GM19328 (cell line): ENCODE measurements at regions not wholly inside any gene's neighbourhood (a gene's known extent, or its start where the extent isn't known, plus 50 kb on each side); places are given as distances from the start of the nearest gene placed in this dataset.
A peak's percentile ranks its signal among the peaks of the same experiment; 100 is the strongest.

Source experiments
- ATAC-seq: cut with Tn5 transposase; IDR thresholded peaks from one replicate; pipeline ENCODE4 v1.9.1; 2021; ENCODE audit warnings: mild to moderate bottlenecking, moderate library complexity; ENCODE audit not compliant: unreplicated experiment

DNA sequence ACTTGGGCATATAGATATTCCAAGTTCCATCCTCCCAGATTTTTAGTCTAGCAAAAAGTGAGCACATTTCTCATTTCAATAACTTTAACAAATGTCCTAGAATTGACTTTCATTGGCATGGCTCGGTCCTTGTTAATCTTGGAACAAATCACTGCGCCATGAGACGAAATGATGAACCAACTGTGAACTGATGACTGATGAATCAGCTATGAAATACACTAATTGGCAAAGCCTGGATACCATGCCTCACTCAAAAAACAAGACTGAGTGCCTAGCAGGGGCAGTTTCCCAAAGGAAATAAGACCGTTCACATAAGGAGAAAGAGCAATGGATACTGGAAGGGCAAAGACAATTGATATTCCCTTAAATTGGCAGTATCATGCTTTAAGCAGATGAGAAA lies 248.6 kb upstream of the VEGFC start:
- ATAC-seq, result no peak

DNA sequence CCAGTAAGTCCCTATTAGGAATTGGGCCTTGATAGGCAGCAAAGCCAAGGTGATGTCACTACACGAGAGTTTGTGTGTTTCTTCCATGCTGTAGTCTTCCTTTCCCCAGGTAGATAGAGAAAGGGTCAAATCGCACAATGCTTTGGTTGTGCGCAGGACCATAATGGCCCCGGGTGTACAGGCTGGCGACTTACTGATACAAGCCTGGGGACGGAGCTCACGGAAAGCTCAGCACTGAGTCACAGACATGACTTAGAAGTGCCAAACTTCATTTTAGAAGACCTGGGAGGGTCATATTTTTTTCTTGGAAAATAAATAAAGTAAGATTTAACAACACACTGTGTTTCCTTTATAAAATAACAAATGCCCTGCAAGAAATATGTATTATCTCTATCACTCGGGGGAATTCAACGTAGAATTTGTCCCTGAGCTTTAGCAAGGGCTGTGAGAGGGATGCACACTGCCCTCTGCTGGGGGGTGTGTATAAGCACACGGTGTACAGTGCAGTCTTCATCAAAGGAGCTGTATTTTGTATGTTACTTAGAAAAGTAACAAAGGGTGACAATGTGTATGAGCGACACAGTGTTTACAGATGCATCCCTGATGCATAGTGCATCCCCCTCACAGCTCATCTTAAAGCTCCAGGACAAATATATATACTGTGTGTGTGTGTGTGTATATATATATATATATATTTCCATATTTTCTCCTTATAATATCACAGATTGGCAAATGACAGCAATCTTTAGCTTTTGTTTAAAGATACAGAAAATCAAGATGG lies 254.5 kb upstream of the VEGFC start:
- ATAC-seq, result peak; percentile 80

DNA sequence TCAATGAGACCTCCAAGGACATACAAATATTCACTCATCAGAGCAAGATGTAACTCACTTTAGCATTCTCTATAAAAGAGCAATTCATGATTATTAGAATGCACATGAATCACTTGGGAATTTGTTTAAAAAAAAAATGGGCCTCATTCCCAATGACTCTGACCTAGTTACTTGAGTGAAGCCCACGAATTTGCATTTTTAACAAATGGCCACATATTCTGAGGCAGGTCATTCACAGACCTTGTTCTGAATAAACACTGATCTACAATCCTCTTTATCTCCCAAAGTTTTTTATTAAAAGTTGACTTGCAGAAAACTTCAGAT lies 255.1 kb upstream of the VEGFC start:
- no peak for ATAC-seq

DNA sequence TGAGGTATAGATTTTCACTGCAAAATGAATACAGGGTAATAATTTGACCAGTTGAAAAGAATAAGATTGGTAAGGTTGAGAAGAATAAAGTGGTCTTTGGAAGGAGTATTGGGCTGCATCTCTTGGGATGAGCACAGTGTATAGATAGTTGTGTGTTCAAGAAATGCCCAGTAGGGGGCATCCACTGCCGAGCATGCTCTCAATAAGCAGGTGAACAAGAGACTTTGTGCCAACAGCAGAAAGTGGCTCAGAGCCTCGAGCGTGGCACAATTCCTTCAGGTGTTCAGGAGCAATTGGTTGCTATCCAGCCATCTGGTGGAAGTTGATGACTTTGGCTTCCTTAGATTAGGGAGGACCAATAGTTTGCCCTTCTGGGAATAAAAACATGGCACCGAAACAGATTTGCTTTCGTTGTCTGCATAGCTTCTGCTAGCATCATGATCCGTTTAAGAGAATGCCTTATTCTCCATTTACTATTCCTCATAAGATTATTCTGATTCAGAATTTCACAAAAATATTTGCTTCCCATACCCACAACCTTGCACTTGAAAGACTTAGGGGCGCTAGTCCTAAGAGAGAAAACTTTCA lies 258.1 kb upstream of the NEIL3 start:
- ATAC-seq, result peak; percentile 88

DNA sequence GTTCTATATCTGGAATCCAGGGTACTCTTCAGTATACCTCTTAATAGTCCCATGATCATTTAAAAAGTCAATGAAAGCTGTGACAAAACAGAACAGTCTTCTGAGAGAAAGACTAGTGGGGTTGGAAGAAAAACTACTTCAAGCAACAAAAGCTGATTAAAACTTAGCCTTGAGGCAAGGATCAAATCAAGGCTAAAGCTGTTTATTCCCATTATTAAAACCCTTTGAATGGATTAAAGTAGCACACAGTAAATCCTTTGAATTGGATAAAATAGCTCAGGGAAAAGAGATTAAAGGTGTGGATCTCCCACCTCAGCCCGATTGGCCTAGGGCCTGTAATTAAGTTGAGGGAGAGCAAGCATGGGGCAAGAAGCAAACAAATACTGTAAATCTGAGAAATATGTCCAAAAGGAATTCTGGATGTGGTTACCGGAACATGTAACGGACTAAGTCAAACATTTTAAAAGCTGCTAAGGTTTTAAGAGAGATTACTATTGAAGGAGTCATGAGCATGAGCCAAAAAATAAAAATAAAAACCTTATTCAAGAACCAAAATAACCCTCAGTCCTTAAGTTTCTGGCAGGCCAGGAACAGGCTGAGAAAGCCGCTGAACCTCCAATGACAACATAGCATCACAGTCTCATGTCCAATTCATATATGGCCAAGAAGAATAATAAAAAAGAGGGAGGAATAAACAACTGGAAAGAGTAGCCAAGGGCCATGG lies 257.3 kb upstream of the NEIL3 start:
- ATAC-seq, result no peak

DNA sequence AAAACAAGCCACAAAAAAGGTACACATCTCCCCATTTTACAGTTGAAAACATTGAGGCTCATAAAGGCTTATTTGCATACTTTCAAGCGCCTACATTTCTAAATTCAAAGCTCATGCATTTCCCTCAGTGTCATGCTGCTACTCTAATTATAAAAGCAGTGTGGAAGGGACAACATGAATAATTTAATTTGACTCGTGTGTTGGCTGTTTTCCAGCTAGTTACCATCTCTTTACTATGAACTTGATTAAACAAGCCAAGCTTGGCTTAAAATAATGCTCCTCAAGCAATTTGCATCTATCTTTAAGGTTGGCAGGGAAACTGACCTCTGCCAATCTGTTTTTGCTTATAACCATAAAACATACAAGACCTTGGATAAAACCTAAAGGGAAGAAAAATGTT lies 252.5 kb upstream of the NEIL3 start:
- no peak for ATAC-seq

DNA sequence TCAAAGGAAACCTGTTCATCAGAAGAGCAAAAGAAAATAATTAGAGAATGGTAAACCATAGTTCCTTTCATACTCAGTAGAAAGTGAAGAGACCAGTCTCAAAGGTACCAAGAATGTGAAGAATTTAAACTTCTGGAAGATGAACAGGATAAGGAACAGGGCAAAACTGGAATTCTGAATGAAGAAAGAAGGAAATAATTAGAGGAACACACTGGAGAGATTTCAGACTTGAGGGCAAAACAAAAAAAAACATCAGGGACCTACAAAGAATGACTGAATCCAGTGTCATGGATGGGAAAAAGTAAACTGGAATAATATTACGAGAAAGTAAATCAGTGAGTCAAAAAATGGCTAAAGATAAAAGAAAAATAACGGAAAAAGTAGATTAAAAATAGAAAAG lies 245.6 kb upstream of the NEIL3 start:
- no peak for ATAC-seq

DNA sequence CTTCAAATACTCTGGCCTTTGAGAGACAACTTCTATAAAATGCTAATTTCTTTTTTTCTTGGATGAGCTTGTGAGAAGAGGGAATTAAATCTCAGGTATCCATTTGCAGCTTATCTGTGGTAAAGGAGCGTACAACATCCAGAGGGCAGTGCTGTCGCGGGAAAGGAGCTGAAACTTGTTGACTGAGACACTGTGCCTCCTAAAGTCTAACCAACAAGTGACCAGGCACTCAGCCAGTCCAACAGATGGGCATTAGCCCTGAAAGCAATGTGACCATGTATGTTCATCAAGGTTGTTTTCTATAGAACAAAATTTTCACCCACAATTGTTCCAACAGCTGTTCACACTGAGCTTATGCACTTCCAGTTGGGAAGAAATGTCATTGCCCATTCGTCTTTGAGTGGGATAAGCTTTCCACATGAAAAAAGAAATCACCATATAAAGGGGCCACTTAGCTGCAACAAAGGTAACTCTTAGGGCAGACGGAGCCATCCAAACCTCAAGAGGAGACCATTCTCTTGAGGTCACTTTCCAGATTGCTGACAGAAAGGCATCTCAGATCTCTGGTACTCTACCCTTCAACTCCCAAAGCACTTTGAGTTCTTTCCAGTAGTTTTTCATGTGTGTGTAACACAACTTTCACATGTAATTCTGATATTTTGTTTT lies 244.8 kb upstream of the NEIL3 start:
- no peak for ATAC-seq

DNA sequence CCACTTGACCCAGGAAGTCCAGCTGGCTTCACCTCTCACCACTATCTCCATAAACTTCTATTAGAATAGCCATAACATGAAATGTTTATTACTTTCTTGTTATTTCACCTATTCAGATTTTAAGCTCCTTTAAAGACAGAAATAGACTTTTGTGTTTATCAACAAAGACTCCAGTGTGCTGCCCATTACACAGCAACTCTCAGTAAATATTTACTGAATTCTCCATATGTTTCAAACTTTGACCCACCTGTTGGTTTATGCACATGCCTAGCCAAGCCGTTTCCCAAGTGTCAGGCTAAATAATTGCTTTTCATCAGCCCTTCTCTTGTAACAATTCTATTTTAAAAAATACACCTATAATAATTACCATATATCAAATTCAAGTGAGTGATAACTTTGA lies 242.9 kb upstream of the NEIL3 start:
- ATAC-seq, result no peak

DNA sequence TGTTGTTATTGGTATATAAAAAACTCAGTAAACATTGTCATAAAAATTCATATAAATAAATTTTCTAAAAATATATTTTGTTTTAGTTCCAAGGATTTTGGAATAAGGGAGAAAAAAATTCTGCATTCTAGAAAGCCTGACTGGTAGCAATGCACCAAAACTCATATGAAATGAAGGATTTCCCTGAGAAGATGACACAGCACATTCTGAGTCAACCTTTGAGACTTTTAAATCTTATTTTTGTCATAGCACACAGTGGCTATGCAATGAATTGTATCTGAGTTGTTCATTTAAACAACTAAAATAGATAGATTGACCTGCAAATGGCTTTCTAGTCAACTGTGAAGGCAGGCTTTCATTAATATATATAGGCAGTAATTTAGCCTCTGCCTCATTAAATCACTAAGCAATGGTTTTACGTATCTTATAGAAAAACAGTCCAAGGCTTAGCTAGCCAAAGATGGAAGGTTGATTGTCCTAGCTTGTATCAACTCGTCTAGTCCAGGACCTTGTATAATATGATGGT lies 239.1 kb upstream of the NEIL3 start:
- ATAC-seq, result no peak

DNA sequence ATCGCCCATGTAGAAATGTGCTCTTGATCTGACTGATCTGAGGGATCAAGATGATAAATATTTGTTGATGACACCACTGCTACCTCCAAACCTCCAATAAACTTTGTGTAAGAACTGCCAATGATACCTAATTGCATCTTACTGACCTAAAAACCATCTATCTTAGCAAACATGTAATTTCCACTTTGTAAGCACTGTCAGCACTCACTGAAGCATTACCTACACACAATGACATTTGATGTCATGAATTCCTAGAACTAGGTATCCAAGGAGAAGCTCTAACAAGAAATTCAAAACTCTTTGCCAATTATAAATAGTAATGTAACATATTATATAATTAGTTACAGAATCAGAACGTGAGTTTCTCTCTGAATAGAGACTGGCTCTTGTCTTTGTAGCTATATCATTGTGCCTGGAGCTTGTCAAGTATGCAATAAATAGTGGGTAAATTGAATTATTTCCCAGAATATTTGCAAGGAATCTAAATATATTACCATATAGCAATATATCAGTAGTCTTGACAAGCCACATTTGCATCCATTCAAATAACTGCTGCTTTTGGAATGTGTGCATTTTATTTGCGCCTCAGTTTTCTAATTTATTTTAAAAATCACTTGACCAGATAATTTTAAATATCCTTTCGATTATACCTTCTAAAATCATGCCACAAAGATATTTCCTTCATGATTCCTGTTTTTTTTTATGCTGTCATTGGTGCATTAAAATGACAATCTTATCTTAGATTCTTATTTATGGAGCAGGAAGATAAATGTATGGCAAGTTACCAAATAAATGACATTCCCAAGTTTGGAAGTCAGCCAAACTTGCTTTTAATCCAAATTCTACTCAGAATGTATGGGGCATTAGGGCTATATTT lies 232.3 kb upstream of the NEIL3 start:
- ATAC-seq, result no peak

DNA sequence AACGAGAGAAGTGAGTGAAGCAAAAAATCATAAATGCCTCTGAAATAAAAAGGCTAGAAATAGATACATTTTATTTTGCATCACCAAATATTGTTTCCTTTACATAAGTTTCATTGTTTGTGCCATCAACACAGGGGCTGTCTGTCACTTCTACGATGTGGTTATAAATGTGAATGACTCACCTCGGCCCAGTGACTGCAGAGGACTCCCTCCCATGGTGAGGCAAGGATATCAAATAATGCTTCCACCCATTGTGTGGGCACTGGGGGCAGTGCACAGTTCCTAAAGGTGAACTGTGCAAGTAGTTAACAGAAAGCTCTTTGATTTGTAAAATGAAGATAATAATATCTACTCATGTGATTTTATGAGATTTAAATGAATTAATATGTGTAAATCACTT lies 230.3 kb upstream of the NEIL3 start:
- no peak for ATAC-seq

DNA sequence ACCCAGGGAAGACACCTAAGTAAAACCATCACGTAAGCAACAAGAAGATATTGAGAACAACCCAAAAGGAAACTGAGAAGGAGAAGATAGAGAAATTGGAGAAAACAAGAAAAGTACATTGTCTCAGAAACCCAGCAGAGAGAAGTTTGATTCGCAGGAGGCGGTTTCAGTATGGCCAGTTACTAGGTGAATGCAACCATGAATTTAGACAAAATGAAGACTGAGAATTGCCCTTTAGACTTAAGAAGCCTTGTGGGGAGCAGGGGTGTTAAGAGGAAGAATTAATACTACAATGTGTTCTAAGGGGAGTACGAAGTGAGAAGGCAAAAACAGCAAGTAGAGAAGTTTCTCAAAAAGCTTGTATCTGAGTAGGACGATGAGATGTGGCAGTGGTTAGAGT lies 229.3 kb upstream of the NEIL3 start:
- no peak for ATAC-seq

DNA sequence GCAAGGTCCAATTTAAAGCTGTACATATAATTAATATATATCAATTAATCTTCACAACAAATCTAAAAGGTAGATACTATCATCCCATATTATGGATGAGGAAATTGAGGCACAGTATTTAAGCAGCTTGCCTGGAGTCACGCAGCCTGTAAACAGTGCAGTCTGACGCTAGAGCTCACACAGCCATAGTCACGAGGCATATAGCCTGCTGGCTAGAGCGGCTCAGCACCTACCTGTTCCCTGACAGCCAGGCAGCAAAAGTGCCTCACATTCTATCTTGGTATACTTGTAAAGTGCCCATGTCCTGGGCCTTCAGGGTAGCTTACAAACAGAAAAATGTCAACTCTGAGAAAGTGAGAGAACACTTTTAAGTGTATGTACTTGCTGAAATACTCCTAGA lies 222.6 kb upstream of the NEIL3 start:
- no peak for ATAC-seq

DNA sequence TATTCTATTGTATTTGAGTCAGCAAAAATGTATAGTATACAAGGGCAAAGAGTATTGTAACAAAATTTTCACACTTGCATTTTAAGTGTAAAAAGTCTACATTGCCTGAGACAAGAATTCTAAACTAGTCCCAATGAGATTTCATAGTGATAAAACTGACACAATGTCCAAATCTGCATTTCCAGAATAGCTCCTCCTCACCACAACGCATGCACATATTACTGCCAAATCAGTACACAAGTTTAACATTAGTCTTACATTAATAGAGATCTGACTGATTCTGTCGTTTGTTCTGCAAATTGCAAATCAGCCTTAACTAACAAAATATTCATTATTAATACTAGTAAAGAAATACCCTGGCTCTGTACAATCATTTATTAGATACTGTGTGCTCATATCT lies 222.2 kb upstream of the NEIL3 start:
- ATAC-seq, result no peak

DNA sequence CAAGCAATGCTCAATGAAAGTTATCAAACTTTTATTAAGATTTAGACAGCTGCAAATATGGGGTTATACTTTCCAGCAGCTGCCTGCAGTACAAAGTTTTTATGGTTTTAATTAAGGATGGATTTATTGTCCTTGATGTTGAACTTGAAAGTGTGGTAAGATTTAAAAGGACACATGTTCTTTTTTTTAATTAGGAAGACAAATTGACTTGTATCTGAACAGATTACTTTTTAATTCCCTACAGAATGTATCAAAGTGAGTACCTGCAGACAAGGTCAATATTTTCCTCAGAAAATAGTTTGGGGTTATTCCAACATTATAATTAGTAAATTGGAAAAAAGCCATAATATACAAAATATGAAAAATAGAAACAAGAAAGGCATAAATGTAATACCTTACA lies 218.2 kb upstream of the NEIL3 start:
- ATAC-seq, result no peak

DNA sequence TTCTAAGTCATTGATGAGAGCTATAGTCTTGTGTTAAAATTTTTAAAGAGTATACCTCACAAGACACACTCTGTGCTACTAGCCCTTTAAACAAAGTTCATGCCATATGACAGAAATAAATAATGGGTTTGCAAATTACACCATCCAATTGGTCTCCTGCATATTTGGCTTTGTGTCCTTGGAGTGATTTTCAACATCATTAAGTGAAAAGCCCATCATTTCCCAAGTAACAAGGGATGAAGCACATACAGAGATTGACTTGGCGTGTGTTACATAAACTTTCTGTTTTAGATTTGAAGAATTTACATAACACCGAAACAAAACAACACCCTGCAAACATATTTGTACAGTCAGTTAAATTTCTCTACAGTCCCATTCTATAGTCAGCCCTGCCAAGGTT lies 216.9 kb upstream of the NEIL3 start:
- no peak for ATAC-seq

DNA sequence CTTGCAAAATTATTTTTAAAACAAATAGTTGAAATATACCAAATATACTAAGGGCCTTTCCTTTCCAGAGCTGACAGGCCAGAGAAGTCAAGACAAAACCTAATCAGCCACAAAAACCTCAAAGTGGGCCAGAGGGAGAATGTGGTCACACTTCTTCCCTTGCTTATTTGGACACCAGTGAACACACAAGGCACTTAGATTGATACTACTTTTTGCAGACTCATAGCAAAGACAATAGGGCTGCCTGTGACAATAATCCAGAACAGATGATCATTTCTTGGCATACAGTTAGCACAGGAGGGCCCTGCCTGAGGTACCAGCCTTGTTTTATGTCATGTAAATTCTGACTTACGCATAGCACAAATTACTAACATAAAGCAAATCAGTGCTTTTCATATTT lies 215.7 kb upstream of the NEIL3 start:
- ATAC-seq, result no peak

DNA sequence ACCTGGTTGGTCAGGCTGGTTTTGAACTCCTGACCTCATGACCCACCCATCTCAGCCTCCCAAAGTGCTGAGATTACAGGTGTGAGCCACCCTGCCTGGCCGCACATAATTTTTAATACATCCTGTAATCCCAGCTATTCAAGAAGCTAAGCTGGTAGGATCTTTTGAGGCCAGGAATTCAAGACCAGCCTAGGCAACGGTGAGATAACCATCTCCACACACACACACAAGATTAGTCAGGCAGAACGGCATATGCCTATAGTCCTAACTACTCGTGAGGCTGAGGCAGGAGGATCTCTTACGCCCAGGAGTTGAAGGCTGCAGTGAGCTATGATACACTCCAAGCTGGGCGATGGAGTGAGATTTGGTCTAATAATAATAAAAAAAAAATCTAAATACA lies 212.4 kb upstream of the NEIL3 start:
- ATAC-seq, result no peak

DNA sequence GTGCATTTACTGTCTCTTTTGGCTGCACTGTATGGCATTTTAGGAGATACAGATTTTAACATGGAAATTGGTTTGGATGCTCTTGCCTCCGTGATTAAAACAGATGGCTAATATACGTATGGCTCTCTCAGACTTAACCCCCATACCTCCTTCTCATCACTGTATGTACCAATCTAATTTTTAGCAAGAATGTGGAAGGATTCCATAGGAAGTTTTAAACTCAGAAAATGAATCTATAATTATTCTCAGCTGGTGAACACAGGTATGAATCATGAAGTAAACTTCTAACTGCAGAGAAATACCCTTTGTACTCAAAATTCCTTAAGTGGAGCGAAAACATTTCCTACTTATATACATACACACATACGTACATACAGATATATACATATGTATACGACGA lies 210.5 kb upstream of the NEIL3 start:
- no peak for ATAC-seq

DNA sequence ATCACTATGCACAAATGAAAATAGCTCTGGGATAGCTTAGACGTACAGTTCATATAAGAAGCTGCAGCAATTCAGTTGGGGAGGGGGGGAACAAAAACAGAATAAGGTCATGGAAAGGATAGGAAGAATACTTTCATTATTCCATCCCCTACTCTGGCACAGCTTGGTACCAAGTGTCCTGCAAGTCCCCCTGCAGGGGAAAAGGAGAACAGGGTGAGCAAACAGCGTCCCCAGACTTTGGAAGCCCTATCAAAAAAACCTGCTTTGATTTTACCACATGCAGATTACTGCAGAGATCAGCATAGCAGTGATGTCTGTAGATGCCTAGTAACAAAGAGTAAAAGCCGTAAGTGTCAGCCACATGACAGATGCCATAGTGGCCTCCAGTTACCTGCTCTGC lies 209.4 kb upstream of the NEIL3 start:
- no peak for ATAC-seq
